HEK293 (cell line): ENCODE measurements at regions not wholly inside any gene's neighbourhood (a gene's known extent, or its start where the extent isn't known, plus 50 kb on each side); places are given as distances from the start of the nearest gene placed in this dataset.

ENCODE experiments used
- KLF8 ChIP-seq: fragments of 450-650 bp; formaldehyde crosslinking; IDR thresholded peaks from 2 replicates; pipeline ENCODE4 v1.5.1; 2016; ENCODE audit warnings: missing biosample characterization, missing genetic modification characterization
- ZBTB8A ChIP-seq: fragments of 450-650 bp; formaldehyde crosslinking; IDR thresholded peaks from 2 replicates; pipeline ENCODE4 v1.5.1; 2016; ENCODE audit warnings: missing biosample characterization, missing genetic modification characterization
- TF ChIP-seq, protein P1 (sequence below): fragments of 450-650 bp; formaldehyde crosslinking; IDR thresholded peaks from 2 replicates; pipeline ENCODE4 v1.5.1; 2016; ENCODE audit warnings: missing biosample characterization, missing genetic modification characterization

DNA sequence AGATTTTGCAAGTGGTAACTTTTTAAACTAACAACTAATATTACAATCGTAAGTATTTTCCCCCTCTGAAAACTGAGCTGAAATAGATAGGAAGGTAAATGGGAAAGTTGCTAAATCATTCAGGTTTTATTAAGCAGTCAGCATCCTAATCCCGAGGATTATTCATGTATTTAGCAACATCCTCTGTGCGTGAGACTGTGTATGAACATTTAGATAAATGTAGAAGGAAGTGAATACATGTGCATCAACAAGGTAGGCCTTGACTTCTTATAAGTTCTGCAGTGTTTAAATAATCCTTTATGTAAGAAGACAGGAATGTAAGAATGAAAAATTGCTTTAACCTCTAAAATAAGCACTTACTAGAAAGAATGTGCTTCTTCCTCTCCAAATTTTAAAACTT lies 745.9 kb upstream of the TENM4 start:
- TF ChIP-seq, protein P1, sequence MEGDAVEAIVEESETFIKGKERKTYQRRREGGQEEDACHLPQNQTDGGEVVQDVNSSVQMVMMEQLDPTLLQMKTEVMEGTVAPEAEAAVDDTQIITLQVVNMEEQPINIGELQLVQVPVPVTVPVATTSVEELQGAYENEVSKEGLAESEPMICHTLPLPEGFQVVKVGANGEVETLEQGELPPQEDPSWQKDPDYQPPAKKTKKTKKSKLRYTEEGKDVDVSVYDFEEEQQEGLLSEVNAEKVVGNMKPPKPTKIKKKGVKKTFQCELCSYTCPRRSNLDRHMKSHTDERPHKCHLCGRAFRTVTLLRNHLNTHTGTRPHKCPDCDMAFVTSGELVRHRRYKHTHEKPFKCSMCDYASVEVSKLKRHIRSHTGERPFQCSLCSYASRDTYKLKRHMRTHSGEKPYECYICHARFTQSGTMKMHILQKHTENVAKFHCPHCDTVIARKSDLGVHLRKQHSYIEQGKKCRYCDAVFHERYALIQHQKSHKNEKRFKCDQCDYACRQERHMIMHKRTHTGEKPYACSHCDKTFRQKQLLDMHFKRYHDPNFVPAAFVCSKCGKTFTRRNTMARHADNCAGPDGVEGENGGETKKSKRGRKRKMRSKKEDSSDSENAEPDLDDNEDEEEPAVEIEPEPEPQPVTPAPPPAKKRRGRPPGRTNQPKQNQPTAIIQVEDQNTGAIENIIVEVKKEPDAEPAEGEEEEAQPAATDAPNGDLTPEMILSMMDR (tag by site-specific recombination): no peak
- TF ChIP-seq ZBTB8A (tag by site-specific recombination) (no peak), KLF8 (tag by site-specific recombination) (no peak)
